Activated naive CD4-positive, alpha-beta T cell treated with Interleukin-2 at 50 U/mL for 16 hours (primary cell): ENCODE measurements at regions not wholly inside any gene's neighbourhood (a gene's known extent, or its start where the extent isn't known, plus 50 kb on each side); places are given as distances from the start of the nearest gene placed in this dataset.

Experiments
- DNase-seq: peaks from one replicate; pipeline ENCODE4 v3.0.0-alpha.2; 2020

DNA sequence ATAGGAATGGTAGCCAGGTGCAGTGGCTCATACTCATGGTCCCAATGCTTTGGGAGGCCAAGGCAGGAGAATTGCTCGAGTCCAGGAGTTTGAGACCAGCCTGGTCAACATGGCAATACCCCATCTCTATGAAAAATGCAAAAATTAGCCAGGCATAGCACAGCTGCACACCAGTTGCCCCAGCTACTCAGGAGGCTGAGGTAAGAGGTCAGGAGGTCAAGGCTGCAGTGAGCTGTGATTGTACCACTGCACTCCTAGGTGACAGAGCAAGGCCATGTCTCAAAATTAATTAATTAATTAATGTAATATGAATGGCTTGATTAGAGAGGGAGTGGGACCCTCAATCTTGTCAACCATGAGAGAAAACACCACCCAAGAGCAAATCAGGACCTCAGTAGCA lies 198.7 kb upstream of the DUSP10 start:
- DNase-seq = no peak

GRCh38 chr1:221939607-221940006 lies 197.7 kb upstream of the DUSP10 start:
- no peak for DNase-seq

DNA sequence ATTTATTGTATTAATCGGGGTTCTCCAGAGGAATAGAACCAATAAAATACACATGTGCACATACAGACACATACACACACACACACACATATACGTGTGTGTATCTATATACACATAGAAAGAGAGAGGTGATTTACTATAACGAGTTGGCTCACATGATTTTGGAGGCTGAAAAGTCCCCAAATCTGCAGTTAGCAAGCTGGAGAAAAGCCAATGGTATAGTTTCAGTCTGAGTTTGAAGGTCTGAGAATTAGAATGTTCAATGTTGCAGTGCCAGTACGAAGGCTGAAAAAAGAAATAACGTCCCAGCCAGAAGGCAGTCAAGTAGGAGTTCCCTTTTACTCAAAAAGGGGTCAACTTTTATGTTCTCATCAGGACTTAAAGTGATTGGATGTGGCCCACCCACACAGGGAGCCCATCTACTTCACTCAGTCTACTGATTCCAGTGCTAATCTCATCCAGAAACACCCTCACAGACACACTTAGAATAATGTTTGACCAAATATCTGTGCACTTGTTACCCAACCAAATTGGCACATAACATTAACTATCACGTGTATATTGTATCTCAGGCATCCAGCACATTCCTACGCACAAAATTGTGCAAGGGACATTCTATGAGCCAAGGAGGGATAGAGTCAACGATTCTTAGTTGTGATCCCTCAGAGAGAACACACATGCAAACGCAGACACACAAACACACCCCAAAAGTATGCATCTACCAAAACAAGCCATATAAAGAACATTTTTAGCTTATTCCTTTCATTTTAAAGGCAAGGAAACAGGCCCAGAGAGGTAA lies 195.5 kb upstream of the DUSP10 start:
- DNase-seq = no peak

DNA sequence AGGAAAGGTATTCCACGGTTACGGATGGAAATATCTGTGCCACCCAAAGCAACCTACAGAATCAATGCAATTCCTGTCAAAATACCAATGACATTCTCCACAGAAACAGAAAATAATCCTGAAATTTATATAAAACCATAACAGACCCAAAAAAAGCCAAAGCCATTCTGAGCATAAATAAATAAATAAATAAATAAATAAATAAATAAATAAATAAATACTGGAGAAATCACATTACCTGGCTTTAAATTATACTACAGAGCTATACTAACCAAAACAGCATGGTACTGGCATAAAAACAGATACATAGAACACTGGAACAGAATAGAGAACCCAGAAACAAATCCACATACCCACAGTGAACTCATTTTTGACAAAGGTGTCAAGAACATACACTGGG lies 191.9 kb upstream of the DUSP10 start:
- no peak for DNase-seq

DNA sequence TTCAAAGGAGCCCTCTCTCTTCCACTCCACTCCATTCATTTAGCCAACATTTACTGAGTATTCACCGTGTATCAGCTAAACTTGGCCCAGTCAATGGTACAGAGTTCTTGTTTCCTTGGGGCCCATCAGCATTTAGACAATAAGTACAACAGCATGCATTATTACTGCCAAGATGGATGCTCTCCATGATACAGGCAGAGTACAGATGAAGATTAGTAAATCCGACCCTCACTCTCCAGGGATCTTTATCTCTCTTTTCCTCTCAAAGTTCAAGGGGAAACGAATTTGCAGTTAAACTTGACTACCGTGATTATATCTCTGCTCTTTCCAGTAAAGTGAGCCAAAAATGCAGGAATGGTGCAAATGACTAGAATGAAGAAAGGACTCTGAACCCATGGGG lies 184.6 kb upstream of the DUSP10 start:
- DNase-seq = no peak

- no peak for DNase-seq
These were observed 184.1 kb upstream of the DUSP10 start for GRCh38 chr1:221925947-221926346.

DNA sequence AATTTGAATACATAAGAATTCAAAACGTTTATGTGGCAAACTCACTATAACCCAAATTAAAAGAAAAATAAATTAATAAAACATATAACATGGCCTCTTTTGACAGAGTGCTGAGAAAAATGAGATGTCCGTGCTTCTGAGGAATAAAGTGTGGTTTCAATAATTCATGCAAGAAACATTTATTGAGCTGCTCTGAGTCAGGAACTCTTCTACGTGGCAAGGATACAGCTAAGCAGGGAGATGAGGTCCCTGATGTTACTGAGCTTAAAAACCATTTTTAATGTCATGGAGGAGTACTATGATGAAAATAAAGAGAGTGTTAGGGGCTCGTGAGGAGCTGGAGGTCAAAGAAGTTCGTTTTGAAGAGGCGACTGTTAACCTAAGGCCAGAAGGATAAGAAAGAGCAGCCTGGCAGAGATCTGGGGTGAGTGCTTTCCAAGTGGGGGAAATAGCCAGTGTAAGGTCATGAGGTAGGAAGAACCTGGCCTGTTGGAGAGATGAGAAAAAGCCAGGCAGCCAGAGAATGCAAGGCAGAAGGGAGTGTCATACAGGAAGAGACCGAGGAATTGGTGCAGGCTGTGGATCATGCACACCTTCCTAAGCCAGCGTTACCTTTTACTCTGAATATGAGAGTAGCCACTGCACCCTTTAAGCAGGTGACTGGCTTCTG lies 182.2 kb upstream of the DUSP10 start:
- no peak for DNase-seq

GRCh38 chr1:221921936-221922335 lies 180.0 kb upstream of the DUSP10 start:
- DNase-seq = no peak

DNA sequence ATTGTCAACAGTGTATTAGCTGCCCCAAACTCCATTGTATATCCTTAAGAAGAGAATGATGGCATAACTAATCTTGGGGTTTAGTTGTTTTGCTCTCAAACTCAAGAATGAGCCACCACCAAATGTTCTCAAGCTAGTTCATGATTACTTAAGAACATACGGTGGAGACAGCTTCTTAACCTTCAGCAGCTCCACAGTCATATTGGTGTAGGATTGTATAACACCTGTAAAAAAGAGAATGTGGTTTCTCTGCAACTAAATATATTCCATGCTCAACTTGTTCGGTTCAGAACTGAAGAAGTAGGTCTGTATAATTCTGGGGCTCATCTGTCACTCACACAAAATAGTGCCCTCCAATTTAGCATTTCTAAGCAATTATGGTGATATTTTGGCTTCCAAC lies 177.9 kb upstream of the DUSP10 start:
- DNase-seq = no peak

GRCh38 chr1:221919341-221919740 lies 177.5 kb upstream of the DUSP10 start:
- no peak for DNase-seq

- no peak for DNase-seq
These were observed 174.3 kb upstream of the DUSP10 start for GRCh38 chr1:221916176-221916575.

DNA sequence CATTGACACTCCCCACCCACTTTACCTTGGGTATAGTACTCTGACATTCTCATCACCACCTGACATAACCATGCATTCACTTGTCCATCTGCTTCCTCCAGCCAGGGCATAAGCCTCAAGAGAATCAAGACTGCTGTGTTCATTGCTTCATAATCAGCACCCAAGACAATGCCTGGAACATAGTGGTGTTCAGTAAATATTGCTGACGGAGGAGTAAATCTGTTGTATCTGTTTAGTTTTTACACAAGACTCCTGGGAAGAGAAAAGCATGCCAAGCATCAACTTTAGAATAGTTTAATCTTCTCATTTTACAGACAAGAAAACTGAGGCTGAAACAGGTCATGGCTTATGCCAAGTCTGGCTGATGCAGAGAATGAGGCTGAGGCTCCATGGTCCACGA lies 173.9 kb upstream of the DUSP10 start:
- no peak for DNase-seq

- no peak for DNase-seq
These were observed 171.5 kb upstream of the DUSP10 start for GRCh38 chr1:221913351-221913892.

- peak; percentile 31 for DNase-seq
These were observed 170.3 kb upstream of the DUSP10 start for GRCh38 chr1:221912230-221912629.

DNA sequence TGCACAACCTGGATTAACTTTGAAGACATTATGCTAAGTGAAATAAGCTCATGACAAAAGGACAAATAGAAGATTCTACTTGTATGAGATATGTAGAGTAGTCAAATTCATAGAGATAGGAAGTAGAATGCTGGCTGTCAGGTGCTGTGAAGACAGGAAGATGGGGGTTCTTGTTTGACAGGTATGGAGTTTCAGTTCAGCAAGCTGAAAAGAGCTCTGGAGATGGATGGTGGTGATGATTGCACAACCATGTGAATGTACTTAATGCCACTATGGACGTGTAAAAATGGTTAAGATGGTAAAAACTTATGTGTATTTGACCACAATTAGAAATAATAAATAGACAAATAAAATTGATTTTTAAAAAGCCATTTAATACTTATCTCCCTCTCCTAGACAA lies 169.8 kb upstream of the DUSP10 start:
- DNase-seq = no peak

DNA sequence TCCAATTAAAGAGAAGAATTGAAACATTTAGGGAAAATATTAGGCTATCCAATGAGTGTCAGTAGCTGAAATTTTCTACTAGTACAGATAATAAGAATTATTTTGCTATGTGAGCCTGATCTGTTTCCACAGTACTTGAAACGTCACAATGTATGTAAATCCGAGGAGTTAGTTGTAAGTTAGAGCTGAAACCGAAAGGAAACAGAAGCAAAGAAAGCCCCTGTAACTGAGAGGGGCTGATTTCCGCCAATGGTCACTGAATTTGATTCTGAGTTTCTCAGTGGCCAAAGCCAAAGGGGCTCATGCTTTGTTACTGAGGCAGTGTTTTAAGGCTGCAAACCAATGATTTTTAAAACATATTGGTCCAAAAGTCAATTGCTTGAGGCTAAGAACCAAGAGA lies 168.3 kb upstream of the DUSP10 start:
- no peak for DNase-seq

- no peak for DNase-seq
These were observed 166.7 kb upstream of the DUSP10 start for GRCh38 chr1:221908573-221908972.

DNA sequence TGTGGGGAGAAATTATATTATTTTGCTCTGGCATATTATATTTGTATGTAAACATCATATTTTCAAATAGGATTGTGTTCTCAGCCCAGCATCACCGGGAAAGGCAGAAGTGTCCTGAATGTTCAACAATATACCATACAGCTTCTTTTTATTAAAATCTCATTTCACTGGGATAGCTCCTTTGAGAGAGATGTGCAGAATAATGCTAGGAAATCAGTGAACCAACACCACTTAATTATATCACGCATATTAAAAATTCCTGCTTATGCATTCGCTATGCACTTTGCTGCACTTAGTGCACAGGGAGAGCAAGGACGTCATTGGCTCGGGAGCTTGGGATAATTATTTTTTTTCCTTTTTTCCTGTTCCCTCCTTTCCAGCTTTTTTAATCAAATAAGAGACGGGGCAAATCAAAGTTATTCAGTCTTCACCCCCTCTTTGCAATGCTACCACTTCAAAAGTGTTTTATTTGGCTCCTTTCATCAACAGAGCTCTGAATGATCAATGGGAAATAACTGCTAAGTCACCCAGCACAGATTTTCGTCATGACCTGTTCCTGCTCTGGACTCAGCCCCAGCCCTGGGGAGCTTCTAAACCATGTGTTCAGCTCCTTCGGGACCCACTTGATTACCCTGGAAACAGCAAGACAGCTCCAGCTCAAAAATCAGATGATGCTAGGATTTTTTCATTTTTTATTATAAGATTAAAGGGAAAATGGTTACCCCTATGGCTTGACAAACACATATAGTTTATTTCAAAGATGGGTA lies 165.5 kb upstream of the DUSP10 start:
- no peak for DNase-seq

DNA sequence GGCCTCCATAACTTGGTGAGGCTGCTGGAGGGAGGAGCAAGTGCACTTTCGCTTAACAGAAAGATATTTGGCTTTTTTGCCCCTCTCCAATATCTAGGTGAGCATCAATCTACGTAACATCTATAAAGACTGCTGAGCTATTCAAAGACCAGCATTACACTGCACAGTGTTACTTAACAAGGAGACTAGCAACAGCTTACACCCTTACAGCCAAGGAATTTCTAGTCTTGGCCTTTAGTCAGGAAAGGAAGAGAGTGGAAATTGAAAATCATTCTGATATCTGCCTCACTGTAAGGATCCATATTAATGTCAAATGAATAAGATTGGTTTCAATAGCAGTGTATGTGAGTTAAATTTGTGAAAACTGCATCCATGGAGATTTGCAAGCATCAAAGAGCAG lies 163.9 kb upstream of the DUSP10 start:
- DNase-seq = no peak

GRCh38 chr1:221904319-221904718 lies 162.4 kb upstream of the DUSP10 start:
- DNase-seq = no peak

- no peak for DNase-seq
These were observed 161.7 kb upstream of the DUSP10 start for GRCh38 chr1:221903594-221903993.

DNA sequence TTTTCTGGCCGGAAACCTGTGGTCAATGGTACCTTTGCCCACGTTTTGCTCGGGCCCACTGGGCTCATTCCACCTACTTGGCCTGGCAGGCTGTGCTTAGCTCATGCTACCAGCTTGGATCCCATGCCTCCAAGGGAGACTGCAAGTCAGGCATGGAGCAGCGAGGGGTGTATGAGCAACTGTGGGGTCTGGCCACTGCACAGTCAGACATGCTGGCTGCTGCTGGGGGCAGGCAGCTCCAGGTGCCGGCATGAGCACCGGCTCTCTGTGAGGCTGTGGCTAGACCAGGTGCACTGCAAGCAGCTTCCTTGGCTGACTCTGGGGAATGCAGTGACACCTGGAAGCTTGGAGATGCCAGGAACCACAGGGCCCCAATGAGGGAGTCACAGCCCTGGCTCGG lies 161.1 kb upstream of the DUSP10 start:
- no peak for DNase-seq

GRCh38 chr1:221900678-221901077 lies 158.8 kb upstream of the DUSP10 start:
- no peak for DNase-seq

GRCh38 chr1:221897321-221897721 lies 155.4 kb upstream of the DUSP10 start:
- DNase-seq = no peak
